Fibroblast of upper back skin (primary cell): ENCODE measurements at regions not wholly inside any gene's neighbourhood (a gene's known extent, or its start where the extent isn't known, plus 50 kb on each side); places are given as distances from the start of the nearest gene placed in this dataset.

Experiments used
- DNase-seq: peaks from one replicate; pipeline ENCODE4 v3.0.0-alpha.2; 2013

- no peak for DNase-seq
Measured at GRCh38 chr12:92488735-92489134, 214.1 kb upstream of the PLEKHG7 start.

- DNase-seq: no peak
Measured at GRCh38 chr12:92487138-92487485, 215.7 kb upstream of the PLEKHG7 start.

DNA sequence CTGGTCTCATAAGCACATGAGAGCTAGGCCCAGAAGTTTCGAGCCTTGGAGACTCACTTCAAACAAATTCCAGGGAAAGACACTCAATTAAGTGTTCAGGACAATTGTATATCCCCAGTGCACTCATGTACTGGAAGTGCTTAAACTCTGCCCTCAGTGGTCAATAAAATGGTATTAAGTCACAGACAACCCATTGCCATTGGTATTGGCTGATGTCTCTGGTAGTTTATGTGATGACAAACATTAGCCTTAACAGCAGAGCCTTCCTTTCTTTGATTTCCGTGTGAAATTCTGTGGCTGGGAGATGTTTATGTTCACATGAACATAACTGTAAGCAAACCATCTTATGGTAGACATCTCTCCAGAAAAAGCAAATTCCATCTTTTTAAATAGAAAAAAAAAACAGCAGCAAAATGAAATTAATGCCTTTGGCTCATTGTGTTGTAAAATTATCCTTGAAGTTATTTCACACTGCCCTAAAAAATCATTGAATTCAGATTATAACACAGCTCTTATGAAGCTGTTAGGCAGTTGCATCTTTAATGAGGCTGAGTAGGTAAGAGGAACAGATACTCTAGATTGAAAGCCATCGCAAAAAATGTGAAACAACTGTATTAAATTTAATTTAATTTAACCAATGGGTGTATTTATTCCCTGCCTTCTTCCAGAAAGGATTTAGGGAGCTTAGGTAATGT is 216.2 kb upstream of the PLEKHG7 start:
- DNase-seq: no peak

GRCh38 chr12:92485351-92486348 is 217.1 kb upstream of the PLEKHG7 start:
- DNase-seq: no peak

DNA sequence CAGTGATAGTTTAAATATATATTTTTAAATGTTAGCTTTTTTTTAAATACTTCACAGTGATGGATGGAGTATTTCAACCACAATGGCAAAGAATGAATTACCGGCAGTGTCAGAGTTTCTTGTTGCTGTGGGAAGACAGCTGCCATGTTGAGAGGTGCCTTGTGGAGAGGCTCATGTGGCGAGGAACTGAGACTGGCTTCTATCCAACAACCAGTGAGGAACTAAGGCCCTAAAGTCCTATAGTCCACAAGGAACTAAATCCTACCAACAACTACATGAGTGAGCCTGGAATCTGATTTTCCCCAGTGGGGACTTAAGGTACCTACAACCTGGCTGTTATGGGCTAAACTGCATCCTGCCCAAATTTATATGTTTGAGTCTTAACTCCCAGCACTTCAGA is 220.2 kb upstream of the PLEKHG7 start:
- no peak for DNase-seq

- no peak for DNase-seq
Measured at GRCh38 chr12:92481066-92481465, 221.7 kb upstream of the PLEKHG7 start.

DNA sequence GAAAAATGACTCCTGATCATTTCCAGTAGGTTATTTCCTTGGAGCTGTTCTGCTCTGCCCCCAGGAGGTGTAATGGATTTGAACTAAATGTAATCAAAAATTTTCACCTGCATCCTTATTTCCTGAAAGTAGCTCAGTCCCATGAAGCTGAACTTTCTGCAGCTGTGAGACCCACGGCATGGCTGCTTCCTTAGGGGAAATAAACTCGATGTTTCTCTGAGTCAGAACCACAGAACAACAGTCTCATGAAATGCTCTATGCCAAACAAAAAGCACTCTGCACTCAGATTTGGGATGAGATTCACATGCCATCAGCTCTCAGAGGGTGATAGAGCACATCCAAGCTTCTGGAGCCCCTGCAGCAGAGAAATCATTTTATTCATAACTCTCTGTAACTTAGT is 224.1 kb upstream of the PLEKHG7 start:
- no peak for DNase-seq

DNA sequence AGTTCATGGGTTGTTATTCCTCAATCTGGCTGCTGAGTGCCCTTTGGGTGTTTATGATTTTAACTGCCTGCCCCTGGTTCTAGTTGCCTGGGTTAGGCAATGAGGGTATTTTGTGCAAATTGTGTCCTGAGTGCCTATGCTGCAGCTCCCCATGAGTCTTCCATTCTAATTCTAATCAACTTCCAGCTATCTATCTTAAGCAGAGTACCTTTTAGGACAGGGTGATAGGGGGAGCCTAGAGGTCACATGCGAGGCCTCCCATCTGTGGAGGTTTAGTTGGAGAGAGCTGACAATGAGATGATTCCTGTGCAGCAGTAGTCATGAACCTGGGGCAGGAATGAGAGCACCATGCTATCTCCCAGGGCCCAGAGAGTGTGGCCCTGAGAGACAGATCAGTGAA is 225.9 kb upstream of the PLEKHG7 start:
- DNase-seq: no peak

DNA sequence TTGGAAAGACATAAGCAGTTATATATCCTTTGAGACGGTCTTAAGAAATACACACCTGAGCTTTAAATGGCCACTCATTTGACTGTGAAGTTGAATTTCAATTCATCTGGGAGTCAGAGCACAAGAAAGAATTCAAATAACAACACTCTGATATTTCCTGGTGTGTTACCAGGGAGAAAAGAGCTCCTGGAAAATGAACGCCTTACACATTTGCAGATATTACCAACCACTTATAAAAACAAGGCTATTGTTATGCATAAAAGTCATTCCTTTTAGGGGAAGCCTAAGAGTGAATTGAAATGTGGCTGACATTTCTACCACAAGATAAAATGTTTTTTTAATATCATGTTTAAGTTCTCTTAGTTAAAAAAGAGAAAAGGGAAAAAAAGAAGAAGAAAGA is 229.2 kb upstream of the PLEKHG7 start:
- no peak for DNase-seq

- DNase-seq: peak; percentile 18
Measured at GRCh38 chr12:92472201-92472600, 230.6 kb upstream of the PLEKHG7 start.

GRCh38 chr12:92471551-92471950 is 231.2 kb upstream of the PLEKHG7 start:
- DNase-seq: no peak

DNA sequence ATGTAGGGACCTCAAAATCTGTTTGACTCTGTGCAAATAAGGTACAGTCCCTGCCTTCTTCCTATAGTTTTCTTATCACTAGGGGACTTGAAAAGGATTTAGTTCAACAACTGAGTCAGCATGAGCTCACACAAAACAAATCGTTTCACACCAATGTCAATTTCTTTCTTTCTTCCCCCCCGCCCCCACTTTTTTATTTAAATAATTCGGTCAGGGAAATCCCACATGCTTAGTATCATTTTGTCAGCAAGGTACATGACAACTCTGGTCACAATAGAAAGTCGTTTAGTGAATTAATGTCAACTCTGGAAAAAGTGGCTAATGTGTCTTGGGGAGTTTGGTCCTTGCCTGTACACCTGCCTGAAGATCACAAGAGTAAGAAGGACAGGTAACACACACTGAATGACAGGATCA is 232.2 kb upstream of the PLEKHG7 start:
- DNase-seq: no peak

GRCh38 chr12:92469837-92470236 is 233.0 kb upstream of the PLEKHG7 start:
- peak; percentile 31 for DNase-seq

DNA sequence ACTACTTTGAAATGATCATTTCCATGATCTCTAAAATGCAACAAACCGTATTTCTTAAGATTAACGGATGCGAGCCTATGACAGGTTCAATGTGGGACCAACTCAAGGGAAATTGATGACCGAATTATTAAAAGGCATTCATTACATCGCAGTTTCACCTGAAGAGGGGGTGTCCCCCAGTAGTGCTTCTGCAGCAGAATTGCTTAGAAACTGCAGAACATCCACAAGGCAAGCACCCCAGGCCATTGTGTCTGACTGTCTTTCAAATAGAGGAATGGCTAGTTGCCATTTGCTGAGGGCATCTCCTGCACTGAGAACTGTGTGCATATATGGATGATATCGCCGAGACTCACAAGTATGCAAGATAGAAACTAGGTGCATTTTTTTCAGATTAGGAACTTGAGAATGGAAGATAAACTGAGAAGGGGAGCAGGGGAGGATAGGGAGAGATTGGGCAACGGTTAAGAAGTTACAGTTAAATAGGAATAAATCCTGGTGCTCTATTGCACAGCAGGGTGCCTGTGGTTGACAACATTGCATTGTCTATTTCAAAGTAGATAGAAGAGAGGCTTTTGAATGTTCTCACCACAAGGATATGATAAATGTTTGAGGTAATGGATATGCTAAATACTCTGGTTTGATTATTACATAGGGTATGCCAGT is 234.3 kb upstream of the PLEKHG7 start:
- peak; percentile 42 for DNase-seq

GRCh38 chr12:92467886-92468285 is 234.9 kb upstream of the PLEKHG7 start:
- DNase-seq: no peak

DNA sequence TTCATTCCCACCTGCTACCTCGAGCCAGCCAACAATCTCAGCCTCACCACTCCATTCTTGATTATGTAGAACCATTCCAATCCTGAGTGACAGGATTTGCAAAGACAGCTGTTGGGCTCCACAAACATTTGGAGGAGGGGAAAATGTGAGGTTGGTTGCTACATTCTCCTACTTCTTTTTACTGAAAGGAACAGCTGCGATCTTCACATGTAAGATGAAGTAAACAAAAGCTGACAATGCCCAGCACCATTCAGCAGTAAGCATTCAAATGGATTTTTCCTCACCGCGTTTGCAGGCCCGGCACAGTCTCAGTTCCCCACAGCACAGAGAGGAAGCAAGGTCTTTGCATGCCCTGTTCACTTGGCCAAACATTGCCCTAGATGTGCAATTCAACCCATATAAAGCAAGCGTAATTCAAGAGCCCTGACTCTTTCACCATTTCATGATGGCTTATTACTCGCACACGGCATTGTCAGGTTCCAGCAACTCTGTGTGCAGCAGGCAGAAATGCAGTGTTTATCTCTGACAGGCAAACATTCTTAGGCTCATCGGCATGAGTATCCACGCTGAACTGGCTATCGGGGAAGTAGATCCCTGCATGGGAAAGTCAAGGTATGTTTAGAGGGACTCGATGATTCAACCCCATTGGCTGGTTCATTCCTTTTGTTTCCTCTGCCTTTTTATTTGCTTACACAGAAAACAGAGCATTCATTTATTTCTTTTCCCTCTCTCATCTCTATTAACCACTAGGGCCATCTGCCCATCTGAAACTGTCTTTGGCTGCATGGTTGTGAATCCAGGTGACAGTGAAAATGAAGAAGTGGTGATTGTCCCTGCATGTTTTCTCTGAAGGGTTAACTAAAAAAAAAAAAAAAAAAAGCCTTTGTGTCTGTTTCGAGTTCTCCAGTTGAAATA is 236.1 kb upstream of the PLEKHG7 start:
- DNase-seq: no peak

- no peak for DNase-seq
Measured at GRCh38 chr12:92465786-92466295, 236.9 kb upstream of the PLEKHG7 start.

- DNase-seq: no peak
Measured at GRCh38 chr12:92464911-92465310, 237.9 kb upstream of the PLEKHG7 start.

DNA sequence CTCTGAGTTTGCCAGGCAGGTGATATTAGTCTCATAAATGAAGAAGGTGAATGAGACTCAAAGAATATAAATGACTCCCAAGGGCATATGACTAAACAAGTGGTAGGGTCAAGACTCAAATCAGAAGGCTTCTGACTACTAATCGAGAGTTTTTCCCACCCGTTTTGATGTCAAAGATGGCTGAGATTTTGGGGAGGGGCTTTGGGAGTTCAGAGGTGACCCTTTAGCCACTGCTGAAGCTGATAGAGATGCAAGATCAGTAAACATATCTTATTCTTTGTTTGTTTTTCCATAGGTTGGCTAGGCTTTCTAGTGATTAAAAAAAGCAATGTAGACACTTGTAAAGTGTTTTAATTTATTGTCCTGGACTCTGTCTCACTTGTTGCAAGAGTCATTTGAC is 239.6 kb upstream of the PLEKHG7 start:
- no peak for DNase-seq

GRCh38 chr12:92462527-92462926 is 240.3 kb upstream of the PLEKHG7 start:
- no peak for DNase-seq

GRCh38 chr12:92462049-92462448 is 240.7 kb upstream of the PLEKHG7 start:
- DNase-seq: peak; percentile 20

- DNase-seq: no peak
Measured at GRCh38 chr12:92459850-92460249, 242.9 kb upstream of the PLEKHG7 start.
